GM18861 (cell line): ENCODE measurements at regions not wholly inside any gene's neighbourhood (a gene's known extent, or its start where the extent isn't known, plus 50 kb on each side); places are given as distances from the start of the nearest gene placed in this dataset.
"Not testable (repeated sequence)": the region's sequence is repeated elsewhere in the genome, so short reads cannot be mapped to it uniquely, and the experiment has no call there.

Source experiments
- ATAC-seq: cut with Tn5 transposase; IDR thresholded peaks from one replicate; pipeline ENCODE4 v1.9.1; 2021; ENCODE audit not compliant: unreplicated experiment

DNA sequence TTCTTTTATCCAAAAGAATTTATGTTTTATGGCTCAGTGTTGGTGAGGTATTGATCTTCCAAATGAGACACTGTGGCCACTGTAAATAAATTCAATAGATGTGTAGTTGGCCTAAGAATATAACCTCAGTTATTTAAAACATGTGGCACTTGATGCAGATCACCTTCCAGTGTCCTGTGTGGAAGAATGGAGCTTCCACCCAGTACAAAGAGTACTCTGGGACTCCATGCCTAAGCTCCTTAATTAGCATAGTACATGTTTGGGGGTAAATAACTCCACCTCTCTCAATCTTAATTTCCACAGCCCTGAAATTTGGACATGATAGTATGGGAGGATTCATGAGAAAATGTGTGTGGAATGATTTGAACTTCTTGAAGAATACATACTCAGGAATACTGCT, 105.7 kb downstream of the SPDYE17 start:
- not testable (repeated sequence) for ATAC-seq

DNA sequence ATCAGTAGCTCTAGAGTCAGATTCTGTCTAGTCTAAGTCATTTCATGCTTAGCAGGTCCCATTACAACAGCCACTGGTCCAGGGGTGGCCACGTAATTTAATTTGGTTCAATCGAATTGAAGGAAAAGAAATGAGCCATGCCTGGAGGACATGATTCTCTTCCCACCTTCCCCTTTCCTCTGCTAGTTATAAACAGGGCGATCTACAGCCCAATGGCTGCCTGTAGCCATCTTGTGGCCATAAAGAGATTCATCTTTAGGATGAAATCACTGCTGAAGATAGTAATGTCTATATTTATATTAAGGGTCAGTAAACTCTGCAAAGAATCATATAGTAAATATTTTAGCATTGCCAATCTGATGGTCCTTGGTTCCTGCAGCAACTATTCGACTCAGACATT, 107.4 kb downstream of the SPDYE17 start:
- ATAC-seq: not testable (repeated sequence)

DNA sequence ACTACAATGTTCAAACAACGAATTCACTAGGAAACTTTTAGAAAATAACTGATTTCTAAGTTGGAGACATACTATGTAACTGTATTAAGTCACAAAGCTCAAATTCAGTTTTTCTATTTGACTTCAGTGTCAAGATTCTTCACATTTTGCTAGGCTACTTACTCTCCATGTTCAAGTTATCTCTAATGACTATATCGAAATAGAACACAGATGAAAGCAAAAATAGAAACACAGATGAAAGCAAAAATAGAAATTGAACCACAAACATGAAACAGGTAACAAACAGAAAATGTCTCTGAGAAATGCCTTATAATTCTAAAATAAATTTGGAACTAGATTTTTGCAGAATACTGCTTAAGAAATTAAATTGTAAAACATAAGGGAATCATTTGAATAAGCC, 113.5 kb downstream of the SPDYE17 start:
- ATAC-seq: not testable (repeated sequence)

- ATAC-seq: peak; percentile 64
These were observed 117.8 kb downstream of the SPDYE17 start for GRCh38 chr7:76914361-76914760.

DNA sequence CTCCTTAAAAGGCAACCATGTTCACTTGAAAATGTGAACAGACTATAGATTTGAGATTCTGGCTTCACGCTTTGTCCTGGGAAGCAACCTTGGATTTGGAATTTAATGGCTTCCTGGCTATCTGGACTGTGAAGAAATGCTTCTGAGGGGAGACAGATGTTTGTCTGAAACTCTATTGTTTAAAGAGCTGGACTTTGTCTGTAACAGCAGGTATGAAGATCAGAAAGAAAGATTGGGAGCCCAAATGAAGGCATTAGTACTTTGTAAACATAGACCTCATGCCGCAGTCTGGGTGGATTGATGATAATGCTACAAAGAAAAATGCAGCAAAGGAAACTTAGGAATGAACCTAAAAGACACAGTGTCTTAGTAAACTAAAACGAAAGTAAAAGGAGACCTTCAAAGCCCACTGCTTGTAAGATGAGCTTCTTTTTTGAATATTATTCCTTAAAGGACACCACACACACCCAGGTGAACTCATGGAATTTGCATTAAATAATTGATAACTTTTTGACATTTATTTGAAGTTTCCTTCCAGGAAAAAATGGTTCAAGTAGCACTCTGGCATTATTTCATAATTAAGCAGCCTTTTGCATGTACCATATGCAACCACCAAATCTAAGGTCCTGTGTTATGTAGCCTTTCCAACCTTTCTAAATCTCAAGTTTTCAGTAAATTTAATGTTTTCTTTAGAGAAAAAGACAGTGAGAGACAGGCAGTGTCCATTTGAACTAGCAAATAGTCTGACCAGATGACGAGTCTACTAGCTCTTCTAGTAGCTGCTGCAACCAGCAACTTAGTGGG, 119.9 kb downstream of the SPDYE17 start:
- not testable (repeated sequence) for ATAC-seq

DNA sequence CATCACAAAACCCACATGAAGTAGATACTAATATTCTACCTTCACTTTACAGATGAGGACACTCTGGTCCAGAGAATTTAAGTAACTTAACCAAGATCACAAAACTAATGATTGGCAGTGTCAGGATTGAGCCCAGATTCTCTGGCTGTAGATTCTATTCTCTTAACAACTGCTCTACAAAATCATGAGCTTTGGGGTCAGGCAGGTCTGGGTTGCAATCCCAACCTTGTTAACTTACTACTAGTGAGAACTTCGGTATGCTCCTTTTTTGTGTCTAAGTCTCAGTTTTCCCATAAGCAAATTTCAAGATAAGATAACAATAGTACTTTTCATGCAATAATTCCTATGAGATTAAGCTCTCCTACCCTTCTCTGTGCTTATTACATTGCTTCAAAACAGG, 127.5 kb downstream of the SPDYE17 start:
- ATAC-seq: not testable (repeated sequence)

- ATAC-seq: not testable (repeated sequence)
These were observed 130.0 kb downstream of the SPDYE17 start for GRCh38 chr7:76901944-76902710.

- ATAC-seq: not testable (repeated sequence)
These were observed 133.4 kb downstream of the SPDYE17 start for GRCh38 chr7:76898807-76899206.

DNA sequence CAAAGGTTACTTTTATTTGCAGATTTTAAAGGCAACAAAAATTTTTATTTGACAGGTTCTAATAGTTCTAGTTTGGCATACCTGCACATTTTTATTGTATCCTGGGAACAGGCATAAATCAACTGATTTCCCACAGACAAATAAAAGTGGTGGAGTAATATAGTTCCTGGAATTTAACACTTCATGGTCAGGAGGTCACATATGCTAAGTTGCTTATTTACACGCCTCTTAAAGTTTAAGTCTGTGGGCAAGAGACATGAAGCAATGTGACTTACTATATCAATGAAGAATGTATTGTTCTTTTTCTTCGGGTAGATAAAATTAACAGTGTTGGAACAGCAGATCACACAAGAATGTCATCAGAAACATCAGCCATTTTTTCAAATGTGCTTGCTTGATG, 135.2 kb downstream of the SPDYE17 start:
- ATAC-seq: not testable (repeated sequence)

- ATAC-seq: not testable (repeated sequence)
These were observed 136.5 kb downstream of the SPDYE17 start for GRCh38 chr7:76895696-76896095.

GRCh38 chr7:76891771-76892170, 140.4 kb downstream of the SPDYE17 start:
- not testable (repeated sequence) for ATAC-seq

DNA sequence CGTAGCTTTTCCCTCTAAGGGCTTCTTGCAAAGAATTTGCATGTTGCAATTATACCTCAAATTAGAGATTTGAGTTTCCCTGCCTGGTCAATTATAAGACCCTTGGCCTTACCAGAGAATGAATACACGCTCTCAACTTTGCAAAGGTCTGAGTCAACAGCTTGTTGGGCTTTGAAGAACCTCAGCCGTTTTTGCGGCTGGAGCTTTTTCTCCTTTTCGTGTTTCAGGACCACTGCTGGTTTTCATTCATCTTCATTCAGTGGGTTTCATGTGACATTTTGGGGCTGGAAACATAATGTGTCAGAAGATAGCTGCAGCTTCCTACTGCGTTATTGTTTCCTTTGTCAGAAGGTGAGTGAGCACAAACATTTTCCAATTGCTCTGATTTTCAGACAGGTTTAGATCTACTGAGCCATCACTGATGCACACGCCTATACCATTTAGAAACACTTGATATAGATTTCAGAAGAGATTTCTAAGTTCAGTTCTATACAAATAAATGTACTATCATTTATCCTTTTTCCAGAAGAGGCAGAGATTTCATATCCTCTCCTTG, 152.3 kb downstream of the SPDYE17 start:
- not testable (repeated sequence) for ATAC-seq

GRCh38 chr7:76875760-76876159, 156.4 kb downstream of the SPDYE17 start:
- not testable (repeated sequence) for ATAC-seq

- ATAC-seq: not testable (repeated sequence)
These were observed 161.7 kb downstream of the SPDYE17 start for GRCh38 chr7:76870504-76870808.

- not testable (repeated sequence) for ATAC-seq
These were observed 164.7 kb downstream of the SPDYE17 start for GRCh38 chr7:76867364-76867889.

DNA sequence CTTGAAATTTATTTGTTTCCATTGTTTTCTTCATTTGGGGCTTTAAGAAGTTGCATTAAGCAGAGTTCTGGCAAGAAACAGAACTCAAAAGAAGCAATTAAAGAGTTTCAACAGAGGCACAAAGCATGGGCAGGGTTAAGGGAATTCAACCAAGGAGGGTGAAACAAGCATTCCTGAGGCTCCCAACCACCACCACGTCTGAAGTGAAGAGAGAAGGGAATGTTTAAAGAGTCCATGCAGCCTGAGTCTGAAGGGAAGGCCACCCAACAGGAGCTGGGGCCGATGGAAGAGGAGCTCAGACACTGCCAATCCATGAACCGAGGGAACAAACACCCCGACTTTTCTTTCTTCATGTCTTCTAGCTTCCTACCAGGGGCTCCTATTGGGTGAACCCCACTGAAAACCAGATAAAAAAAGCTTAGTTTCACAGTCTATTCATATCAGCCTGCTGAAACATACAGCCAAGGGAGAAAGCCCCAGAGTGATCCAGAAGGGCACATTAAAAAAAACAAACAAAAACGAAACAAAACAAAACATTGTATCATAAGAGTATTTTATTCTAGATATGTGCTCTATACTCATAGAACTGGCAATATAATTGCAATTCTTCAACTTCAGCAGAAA, 168.9 kb downstream of the SPDYE17 start:
- ATAC-seq: not testable (repeated sequence)

GRCh38 chr7:76862241-76862640, 169.9 kb downstream of the SPDYE17 start:
- not testable (repeated sequence) for ATAC-seq

GRCh38 chr7:76859933-76860332, 172.2 kb downstream of the SPDYE17 start:
- ATAC-seq: not testable (repeated sequence)

GRCh38 chr7:76854631-76855030, 177.5 kb downstream of the SPDYE17 start:
- ATAC-seq: not testable (repeated sequence)

- not testable (repeated sequence) for ATAC-seq
These were observed 179.2 kb downstream of the SPDYE17 start for GRCh38 chr7:76852787-76853584.
